HEK293T (cell line): ENCODE measurements at regions not wholly inside any gene's neighbourhood (a gene's known extent, or its start where the extent isn't known, plus 50 kb on each side); places are given as distances from the start of the nearest gene placed in this dataset.

Experiments
- CTCF ChIA-PET: fragments of 350-600 bp; formaldehyde crosslinking; extraction: SDS; loops from one replicate; lab custom pipeline; 2021; ENCODE audit warnings: antibody characterized with exemption, inconsistent platforms; lab: Yijun Ruan, JAX
- POLR2A ChIA-PET: fragments of 350-600 bp; formaldehyde crosslinking; extraction: SDS; loops from one replicate; lab custom pipeline; 2020; ENCODE audit warnings: antibody characterized with exemption, inconsistent platforms; lab: Yijun Ruan, JAX
- DNase-seq: peaks from one replicate; pipeline ENCODE4 v3.0.0; 2012; ENCODE audit warnings: mixed read lengths; ENCODE audit errors: extremely low spot score
- ARNT ChIP-seq: fragments of 450-650 bp; IDR thresholded peaks from 2 replicates; pipeline ENCODE4 v1.6.1; 2017; ENCODE audit warnings: mild to moderate bottlenecking
- BHLHE40 ChIP-seq: fragments of 450-650 bp; IDR thresholded peaks from 2 replicates; pipeline ENCODE4 v1.6.1; 2016; ENCODE audit warnings: mild to moderate bottlenecking, moderate library complexity, borderline replicate concordance
- CTBP1 ChIP-seq: fragments of 450-650 bp; IDR thresholded peaks from 2 replicates; pipeline ENCODE4 v1.6.1; 2016; ENCODE audit warnings: borderline replicate concordance
- ELF4 ChIP-seq: fragments of 450-650 bp; IDR thresholded peaks from 2 replicates; pipeline ENCODE4 v1.6.1; 2017; ENCODE audit warnings: antibody characterized with exemption
- FOXA1 ChIP-seq: fragments of 450-650 bp; IDR thresholded peaks from 2 replicates; pipeline ENCODE4 v1.6.1; 2016; ENCODE audit warnings: mild to moderate bottlenecking
- FOXK2 ChIP-seq: fragments of 450-650 bp; IDR thresholded peaks from 2 replicates; pipeline ENCODE4 v1.6.1; 2016; ENCODE audit warnings: mild to moderate bottlenecking
- FOXM1 ChIP-seq: fragments of 450-650 bp; IDR thresholded peaks from 2 replicates; pipeline ENCODE4 v1.6.1; 2017; ENCODE audit warnings: mild to moderate bottlenecking, borderline replicate concordance
- HDGF ChIP-seq: fragments of 450-650 bp; IDR thresholded peaks from 2 replicates; pipeline ENCODE4 v1.6.1; 2017; ENCODE audit warnings: antibody characterized with exemption, borderline replicate concordance
- L3MBTL2 ChIP-seq: fragments of 450-650 bp; conservative IDR thresholded peaks from 2 replicates; pipeline ENCODE4 v1.6.1; 2016; ENCODE audit warnings: mild to moderate bottlenecking
- LEF1 ChIP-seq: fragments of 450-650 bp; IDR thresholded peaks from 2 replicates; pipeline ENCODE4 v1.6.1; 2017; ENCODE audit warnings: mild to moderate bottlenecking, borderline replicate concordance
- NFRKB ChIP-seq: fragments of 450-650 bp; IDR thresholded peaks from 2 replicates; pipeline ENCODE4 v1.6.1; 2016; ENCODE audit warnings: mild to moderate bottlenecking, moderate library complexity
- SP1 ChIP-seq: fragments of 450-650 bp; IDR thresholded peaks from 2 replicates; pipeline ENCODE4 v1.6.1; 2017
- SUZ12 ChIP-seq: fragments of 450-650 bp; IDR thresholded peaks from 2 replicates; pipeline ENCODE4 v1.6.1; 2016; ENCODE audit warnings: mild to moderate bottlenecking
- TARDBP ChIP-seq: fragments of 450-650 bp; IDR thresholded peaks from 2 replicates; pipeline ENCODE4 v1.6.1; 2016
- ZNF384 ChIP-seq: fragments of 450-650 bp; IDR thresholded peaks from 2 replicates; pipeline ENCODE4 v1.6.1; 2016
- TF ChIP-seq, protein P1 (sequence below): fragments of 450-650 bp; IDR thresholded peaks from 2 replicates; pipeline ENCODE4 v1.6.1; 2016

DNA sequence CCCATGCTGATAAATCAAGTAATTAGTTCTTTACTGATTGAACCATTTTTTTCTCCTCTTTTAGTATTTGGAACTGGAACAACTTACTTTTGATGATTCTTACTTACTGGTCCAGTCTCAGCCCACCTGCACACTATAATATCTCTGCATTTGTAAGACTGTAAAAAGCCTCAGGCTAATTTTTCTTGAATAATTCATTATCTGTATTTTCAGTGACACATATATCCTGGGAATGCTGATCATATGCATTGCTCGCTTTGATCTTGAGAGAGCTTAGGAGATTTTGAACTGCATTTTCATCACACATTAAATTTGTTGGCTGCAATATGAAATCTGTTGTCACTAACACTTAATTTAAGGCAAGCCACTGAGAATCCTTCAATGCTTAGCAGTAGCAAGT lies 760.6 kb downstream of the EDEM1 start:
- TF ChIP-seq, protein P1, sequence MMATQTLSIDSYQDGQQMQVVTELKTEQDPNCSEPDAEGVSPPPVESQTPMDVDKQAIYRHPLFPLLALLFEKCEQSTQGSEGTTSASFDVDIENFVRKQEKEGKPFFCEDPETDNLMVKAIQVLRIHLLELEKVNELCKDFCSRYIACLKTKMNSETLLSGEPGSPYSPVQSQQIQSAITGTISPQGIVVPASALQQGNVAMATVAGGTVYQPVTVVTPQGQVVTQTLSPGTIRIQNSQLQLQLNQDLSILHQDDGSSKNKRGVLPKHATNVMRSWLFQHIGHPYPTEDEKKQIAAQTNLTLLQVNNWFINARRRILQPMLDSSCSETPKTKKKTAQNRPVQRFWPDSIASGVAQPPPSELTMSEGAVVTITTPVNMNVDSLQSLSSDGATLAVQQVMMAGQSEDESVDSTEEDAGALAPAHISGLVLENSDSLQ, result no peak
- TF ChIP-seq FOXK2 (no peak), TARDBP (no peak), SUZ12 (no peak), NFRKB (no peak), FOXM1 (no peak), ARNT (no peak), HDGF (no peak), SP1 (no peak), L3MBTL2 (no peak), CTBP1 (no peak), ZNF384 (no peak), LEF1 (no peak), BHLHE40 (no peak), ELF4 (no peak), FOXA1 (no peak)
- CTCF ChIA-PET, result no interaction called here
- no peak for DNase-seq
- POLR2A ChIA-PET, result no interaction called here

DNA sequence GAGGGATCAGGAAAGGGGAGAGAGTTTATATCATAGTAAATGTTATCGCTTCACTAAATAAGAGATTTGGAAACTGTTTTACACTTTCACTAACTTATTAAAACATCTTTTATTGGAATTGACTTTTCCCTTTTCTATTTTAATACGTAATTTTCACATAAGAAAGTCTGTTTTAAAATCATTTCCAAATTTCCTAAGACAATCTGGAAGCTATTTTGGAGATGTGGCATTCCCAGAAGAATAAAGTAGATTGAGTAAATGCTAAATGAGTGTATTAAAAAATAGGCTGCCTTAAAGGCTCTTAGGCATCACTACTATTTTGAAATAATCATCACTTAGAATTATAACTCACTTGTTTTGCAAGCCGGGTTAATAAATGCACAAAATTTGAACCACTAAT lies 763.5 kb downstream of the EDEM1 start:
- DNase-seq, result no peak
- no peak for TF ChIP-seq ZNF384
- TF ChIP-seq SP1, result no peak
- no peak for TF ChIP-seq TARDBP
- no peak for TF ChIP-seq BHLHE40
- no peak for TF ChIP-seq FOXK2
- TF ChIP-seq NFRKB, result no peak
- no peak for TF ChIP-seq ELF4
- TF ChIP-seq L3MBTL2, result no peak
- no peak for TF ChIP-seq FOXM1
- TF ChIP-seq ARNT, result no peak
- TF ChIP-seq CTBP1, result no peak
- TF ChIP-seq, protein P1, result no peak
- no peak for TF ChIP-seq FOXA1
- no peak for TF ChIP-seq SUZ12
- ChIA-PET POLR2A (no interaction called here), CTCF (no interaction called here)

DNA sequence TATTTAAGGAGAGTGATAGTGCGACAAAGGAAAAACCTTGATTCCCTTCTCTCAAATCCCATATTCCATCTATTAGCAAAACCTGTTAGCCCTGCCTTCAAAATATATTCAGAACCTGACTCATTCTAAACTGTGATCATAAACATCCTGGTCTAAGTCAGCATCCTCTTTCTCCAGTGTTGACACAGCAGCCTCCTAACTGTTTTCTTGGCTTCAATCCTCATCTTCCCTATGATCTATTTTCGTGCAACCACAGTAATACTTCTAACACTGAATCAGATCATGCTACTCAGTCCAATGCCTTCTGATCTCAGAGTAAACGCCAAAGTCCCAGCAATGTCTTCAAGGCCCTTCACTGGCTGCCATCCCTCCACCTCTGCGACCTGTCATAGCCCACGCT lies 785.1 kb downstream of the EDEM1 start:
- no peak for DNase-seq
- TF ChIP-seq ZNF384 (no peak), TARDBP (no peak), BHLHE40 (no peak), ARNT (no peak), SP1 (no peak)
- TF ChIP-seq, protein P1, result no peak
- ChIA-PET POLR2A (no interaction called here), CTCF (no interaction called here)

DNA sequence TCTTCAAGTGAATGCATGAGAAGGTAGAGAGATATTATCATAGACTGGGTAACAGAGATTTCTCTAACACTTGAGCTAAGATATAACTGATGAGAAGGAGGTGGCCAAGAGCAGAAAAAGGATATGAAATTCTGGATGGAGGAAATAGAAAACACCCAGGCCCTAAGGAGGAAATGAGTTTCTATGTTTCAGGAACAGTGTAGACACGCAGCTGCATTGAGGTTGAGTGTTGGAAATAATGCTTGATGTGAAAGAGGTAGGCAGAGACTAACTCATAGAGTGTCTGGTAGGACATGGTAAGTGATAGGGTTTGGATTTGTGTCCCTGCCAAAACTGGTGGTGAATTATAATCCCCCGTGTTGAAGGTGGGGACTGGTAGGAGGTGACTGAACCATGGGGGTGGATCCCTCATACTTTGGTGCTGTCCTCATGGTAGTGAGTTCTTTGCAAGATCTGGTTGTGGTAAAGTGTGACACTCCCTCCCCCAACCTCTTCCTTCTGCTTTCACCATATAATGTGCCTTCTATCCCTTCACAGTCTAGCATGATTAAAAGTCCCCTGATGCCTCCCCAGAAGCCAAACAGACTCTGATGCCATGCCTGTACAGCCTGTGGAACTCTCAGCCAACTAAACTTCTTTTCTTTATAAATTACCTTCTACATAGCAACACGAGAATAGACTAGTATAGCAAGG lies 787.3 kb downstream of the EDEM1 start:
- TF ChIP-seq TARDBP (no peak), SP1 (no peak), BHLHE40 (no peak), ARNT (no peak), FOXK2 (no peak), NFRKB (no peak), ELF4 (no peak), ZNF384 (no peak), FOXM1 (no peak)
- TF ChIP-seq, protein P1, result no peak
- DNase-seq, result no peak
- CTCF ChIA-PET, result no interaction called here
- POLR2A ChIA-PET, result no interaction called here

DNA sequence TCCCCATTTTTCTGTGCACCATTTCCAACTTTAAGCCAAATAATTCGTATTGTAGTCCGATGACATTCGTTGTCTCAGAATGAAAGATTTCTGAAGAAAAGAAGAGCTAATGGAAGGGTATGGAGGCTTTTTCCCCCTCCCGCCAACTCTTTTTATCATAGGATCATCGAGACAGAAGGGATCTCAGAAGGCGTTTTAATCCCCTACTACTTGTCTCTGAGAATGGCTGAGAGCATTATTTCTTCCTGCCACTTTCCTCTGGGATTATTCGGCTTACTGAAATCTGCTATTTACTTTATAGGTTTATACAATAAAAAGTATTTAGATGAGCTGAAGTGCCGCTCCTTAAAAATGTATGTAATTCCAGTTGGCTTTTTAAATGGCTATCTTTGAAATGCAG lies 789.8 kb downstream of the EDEM1 start:
- TF ChIP-seq CTBP1, result no peak
- no peak for TF ChIP-seq FOXA1
- no peak for TF ChIP-seq ELF4
- TF ChIP-seq NFRKB, result no peak
- no peak for TF ChIP-seq LEF1
- no peak for TF ChIP-seq SUZ12
- TF ChIP-seq, protein P1, result no peak
- no peak for TF ChIP-seq SP1
- TF ChIP-seq ARNT, result no peak
- TF ChIP-seq BHLHE40, result no peak
- TF ChIP-seq ZNF384, result no peak
- TF ChIP-seq TARDBP, result no peak
- TF ChIP-seq HDGF, result no peak
- TF ChIP-seq L3MBTL2, result no peak
- TF ChIP-seq FOXM1, result no peak
- TF ChIP-seq FOXK2, result no peak
- no peak for DNase-seq
- POLR2A ChIA-PET, result no interaction called here
- CTCF ChIA-PET, result no interaction called here
